GM12864 (cell line): ENCODE measurements at regions not wholly inside any gene's neighbourhood (a gene's known extent, or its start where the extent isn't known, plus 50 kb on each side); places are given as distances from the start of the nearest gene placed in this dataset.
"Not testable (repeated sequence)": the region's sequence is repeated elsewhere in the genome, so short reads cannot be mapped to it uniquely, and the experiment has no call there.

Experiments used
- DNase-seq: peaks from one replicate; pipeline ENCODE4 v3.0.0-alpha.2; 2011; ENCODE audit warnings: low read depth
- H3K4me3 ChIP-seq: 2 replicates; pipeline ENCODE4 v1.5.1; 2011; ENCODE audit warnings: mild to moderate bottlenecking, low read depth, low read length, control low read depth
- CTCF ChIP-seq: IDR thresholded peaks from 2 replicates; pipeline ENCODE4 v1.5.1; 2011; ENCODE audit warnings: low read depth, mild to moderate bottlenecking, moderate library complexity, low read length, control low read depth, inconsistent platforms; ENCODE audit errors: missing control alignments

GRCh38 chr11:134971381-134971780 lies 559.3 kb upstream of the B3GAT1 start:
- DNase-seq = no peak
- H3K4me3 ChIP-seq = no peak overlapping the region
- no peak for TF ChIP-seq CTCF

GRCh38 chr11:134967746-134968145 lies 555.7 kb upstream of the B3GAT1 start:
- H3K4me3 ChIP-seq = no peak overlapping the region
- no peak for DNase-seq
- TF ChIP-seq CTCF = no peak

- not testable (repeated sequence) for H3K4me3 ChIP-seq, DNase-seq
Measured at GRCh38 chr11:134961386-134961785, 549.3 kb upstream of the B3GAT1 start.

- TF ChIP-seq CTCF = no peak
- no peak overlapping the region for H3K4me3 ChIP-seq
- no peak for DNase-seq
Measured at GRCh38 chr11:134958870-134959269, 546.8 kb upstream of the B3GAT1 start.

GRCh38 chr11:134958336-134958640 lies 546.2 kb upstream of the B3GAT1 start:
- DNase-seq = no peak
- TF ChIP-seq CTCF = no peak
- H3K4me3 ChIP-seq = no peak overlapping the region

GRCh38 chr11:134957540-134958335 lies 545.7 kb upstream of the B3GAT1 start:
- no peak for DNase-seq
- TF ChIP-seq CTCF = no peak
- no peak overlapping the region for H3K4me3 ChIP-seq

- no peak for DNase-seq
- TF ChIP-seq CTCF = no peak
- H3K4me3 ChIP-seq = no peak overlapping the region
Measured at GRCh38 chr11:134956450-134957210, 544.6 kb upstream of the B3GAT1 start.

GRCh38 chr11:134955970-134956369 lies 543.9 kb upstream of the B3GAT1 start:
- DNase-seq = not testable (repeated sequence)

More at GRCh38 chr11:134955970-134956369, 543.9 kb upstream of the B3GAT1 start:
- not testable (repeated sequence) for H3K4me3 ChIP-seq
